NCI-H1048 (cell line): ENCODE measurements at regions not wholly inside any gene's neighbourhood (a gene's known extent, or its start where the extent isn't known, plus 50 kb on each side); places are given as distances from the start of the nearest gene placed in this dataset.
"Not testable (repeated sequence)": the region's sequence is repeated elsewhere in the genome, so short reads cannot be mapped to it uniquely, and the experiment has no call there.

Experiments used
- DNase-seq: peaks from one replicate; lab custom pipeline; 2025; lab: John Stamatoyannopoulos, UW

DNA sequence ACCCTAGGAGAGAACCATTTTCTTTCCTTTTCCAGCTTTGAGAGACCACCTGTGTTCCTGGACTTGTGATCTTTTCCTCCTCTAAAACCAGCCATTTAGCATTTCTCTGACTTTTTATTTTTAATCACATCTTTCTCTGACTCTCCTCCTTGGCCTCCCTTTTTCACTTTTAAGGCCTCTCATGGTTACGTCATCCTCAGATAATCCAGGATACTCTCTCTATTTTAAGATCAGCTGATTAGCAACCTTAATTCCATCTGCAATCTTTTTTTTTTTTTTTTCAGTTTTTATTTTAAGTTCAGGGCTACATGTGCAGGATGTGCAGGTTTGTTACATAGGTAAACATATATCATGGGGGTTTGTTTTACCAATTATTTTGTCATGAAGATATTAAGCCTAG is 54.0 kb downstream of the RFPL4B start:
- DNase-seq: no peak

DNA sequence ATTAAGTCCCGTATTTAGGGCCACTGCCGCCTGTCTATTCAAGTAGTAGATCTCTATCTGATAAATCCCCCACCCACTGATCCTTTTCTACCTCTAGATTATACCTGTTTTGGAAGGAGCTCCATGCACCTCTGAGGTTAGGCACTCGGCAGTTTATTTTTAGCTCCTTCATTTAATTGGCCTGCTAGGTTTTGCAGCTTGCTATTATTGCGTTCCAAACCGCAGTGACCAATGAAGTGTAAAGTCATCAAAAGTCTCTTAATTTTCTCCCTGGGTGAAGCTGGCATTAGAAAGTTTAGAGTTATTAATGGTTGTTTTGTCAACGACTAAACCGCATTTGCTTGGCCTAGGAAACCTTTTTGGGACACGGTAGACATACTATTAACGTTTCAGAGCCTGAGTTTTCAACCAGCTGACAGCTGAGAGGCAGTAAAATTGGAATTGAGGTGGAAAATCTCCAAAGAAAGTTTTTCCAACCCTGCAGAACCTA is 60.0 kb downstream of the RFPL4B start:
- DNase-seq: no peak

DNA sequence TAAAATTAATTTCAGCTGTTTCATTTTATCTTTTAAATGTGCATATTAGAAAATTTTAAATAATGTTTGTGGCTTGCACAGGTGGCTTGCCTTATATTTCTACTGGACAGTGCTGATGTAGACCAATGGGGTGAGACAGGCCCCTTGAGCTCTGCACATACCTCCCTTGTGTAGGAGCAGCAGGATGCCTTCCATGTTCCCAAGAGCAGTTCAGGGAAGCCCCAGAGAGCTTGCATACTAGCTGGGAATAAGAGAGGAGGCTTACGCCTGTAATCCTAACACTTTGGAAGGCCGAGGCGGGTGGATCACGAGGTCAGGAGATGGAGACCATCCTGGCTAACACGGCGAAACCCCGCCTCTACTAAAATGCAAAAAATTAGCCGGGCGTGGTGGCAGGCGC is 61.4 kb downstream of the RFPL4B start:
- DNase-seq: no peak

DNA sequence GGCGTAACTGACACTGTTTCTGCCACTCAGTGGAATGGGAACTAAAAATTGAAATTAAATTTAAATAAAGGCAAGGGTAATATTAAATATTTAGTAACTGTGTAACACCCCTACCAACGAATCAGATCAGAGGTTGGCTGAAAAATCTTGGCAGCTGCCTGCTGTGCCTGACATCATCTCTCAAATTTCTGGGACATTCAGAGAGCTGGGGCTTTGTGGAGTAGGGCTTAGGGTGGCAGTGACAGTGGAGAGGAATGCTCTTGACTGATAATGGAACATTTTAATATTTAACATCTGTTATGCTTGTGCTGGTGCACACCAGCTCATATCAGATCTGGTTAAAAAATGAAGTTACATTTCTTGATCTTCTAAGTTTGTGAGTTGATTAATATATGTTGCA is 62.2 kb downstream of the RFPL4B start:
- DNase-seq: no peak

DNA sequence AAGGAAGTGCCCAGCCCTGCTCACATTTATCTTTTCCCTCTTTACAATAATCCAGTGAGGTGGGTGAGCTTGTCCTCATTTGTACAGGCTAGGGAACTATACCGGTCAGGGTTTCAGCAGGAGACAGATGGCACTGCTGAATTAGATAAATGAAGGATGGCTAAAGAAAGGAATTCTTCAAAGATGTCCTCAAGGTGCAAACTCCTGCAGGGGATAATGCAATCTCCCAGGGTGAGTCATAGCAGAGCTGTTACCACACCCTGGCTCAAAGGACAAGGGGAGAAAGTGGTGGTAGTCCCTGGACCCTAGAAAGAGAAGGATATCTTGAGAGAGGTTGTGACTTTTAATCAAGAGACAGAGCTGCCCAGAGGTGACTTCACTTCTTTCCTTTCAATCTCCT is 66.7 kb downstream of the RFPL4B start:
- DNase-seq: no peak

DNA sequence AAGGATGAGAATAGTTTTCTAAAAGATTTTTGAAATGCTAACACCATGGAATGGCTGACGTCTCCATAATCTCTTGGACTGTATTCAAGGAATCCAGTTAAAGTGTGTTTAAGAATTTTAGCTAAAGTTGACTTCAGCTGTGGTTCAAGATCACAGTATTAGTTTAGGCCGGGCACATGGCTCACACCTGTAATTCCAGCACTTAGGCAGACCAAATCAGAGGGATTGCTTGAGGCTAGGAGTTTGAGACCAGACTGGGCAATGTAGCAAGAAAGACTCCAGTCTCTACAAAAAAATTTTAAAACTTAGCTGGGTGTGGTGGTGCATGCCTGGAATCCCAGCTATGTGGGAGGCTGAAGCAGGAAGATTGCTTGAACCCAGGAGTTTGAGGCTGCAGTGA is 68.2 kb downstream of the RFPL4B start:
- DNase-seq: no peak

DNA sequence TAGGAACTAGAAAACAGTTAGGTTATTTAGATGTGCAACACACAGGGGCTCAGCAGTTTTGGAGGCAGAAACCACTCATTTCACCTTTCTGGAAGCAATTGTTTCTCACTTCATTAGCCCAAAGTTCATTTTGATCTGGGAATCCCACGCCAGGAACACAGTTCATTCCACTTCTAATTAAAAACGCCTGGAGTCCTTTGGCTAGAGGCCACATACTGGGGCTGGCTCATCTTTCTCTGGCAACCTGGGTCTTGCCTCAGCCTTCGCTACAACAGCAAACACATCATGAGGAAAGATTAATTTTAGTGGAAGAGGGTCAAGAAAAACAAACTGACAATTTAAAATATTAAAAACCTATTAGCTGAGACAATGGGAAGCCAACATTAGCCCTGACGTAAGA is 69.7 kb downstream of the RFPL4B start:
- DNase-seq: no peak

DNA sequence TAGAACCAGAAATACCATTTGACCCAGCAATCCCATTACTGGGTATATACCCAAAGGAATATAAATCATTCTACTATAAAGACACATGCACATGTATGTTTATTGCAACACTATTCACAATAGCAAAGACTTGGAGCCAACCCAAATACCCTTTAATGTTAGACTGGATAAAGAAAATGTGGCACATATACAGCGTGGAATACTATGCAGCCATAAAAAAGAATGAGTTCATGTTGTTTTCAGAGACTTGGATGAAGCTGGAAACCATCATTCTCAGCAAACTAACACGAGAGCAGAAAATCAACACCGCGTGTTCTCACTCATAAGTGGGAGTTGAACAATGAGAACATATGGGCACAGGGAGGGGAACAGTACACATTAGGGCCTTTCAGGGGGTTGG is 79.9 kb downstream of the RFPL4B start:
- not testable (repeated sequence) for DNase-seq

DNA sequence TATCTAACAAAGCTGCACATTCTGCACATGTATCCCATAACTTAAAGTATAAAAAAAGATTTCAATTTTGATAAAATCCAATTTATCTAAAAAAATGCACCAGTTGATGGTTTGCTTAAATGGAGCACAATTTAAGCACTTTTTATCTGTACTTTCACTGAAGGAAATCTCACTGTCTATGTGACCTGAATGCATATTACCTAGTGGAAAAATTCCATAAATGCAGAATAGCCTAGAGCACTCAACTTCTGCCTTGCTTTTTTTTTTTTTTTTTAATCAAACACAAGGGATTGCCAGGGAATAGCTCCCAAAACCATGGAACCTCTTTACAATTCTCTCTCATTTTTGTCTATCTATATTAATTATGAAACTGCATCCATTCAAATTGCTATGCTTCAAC is 80.4 kb downstream of the RFPL4B start:
- no peak for DNase-seq

DNA sequence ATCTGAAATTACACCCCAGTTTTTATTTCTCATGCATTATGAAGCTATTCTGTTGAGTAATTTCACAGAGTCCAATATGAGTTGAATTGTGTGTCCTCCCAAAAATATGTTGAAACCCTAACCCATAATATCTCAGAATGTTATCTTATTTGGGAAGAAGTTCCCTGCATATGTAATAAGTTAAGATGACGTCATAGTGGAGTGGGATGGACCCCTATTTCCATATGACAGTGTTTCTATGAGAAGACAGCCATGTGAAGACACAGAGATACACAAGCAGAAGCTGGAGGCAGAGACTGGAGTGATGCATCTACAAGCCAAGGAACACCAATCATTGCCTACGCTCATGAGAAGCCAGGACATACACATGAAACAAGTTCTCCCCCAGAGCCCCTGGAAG is 81.3 kb downstream of the RFPL4B start:
- DNase-seq: no peak

DNA sequence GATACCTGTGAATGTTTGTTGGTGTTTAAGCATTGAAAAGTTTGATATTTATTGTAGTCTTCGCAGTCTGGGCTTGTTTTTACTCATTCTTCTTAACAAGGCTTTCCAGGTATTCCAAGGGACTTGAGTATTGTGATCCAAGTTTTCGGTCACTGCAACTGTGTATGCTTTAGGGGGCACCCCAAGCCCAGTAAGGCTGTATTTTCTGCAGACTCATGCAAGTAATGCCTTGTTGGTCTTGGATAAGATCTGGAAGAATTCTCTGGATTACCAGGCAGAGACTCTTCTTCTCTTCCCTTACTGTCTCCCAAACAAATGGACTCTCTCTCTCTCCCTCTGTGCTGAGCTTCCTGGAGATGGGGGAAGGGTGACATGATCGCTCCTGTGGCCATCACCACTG is 82.1 kb downstream of the RFPL4B start:
- no peak for DNase-seq

DNA sequence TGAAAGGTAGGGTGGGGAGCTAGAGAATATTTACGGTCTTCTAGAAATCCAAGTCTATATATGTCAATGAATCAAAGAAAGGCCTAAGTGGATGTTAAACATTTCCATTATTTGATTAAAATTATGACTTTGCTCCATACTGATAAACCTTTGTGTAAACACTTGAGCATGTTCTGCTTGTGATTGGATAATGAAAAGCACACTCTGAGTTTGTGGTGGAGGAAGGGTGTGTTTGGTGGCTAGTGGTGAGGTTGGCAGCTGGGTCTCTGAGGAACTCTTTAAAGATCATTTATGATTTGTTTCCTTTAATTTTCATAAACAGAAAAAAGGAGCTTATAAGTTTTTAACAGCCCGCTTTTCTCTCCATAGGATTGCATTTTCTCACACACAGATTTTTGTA is 84.7 kb downstream of the RFPL4B start:
- no peak for DNase-seq

DNA sequence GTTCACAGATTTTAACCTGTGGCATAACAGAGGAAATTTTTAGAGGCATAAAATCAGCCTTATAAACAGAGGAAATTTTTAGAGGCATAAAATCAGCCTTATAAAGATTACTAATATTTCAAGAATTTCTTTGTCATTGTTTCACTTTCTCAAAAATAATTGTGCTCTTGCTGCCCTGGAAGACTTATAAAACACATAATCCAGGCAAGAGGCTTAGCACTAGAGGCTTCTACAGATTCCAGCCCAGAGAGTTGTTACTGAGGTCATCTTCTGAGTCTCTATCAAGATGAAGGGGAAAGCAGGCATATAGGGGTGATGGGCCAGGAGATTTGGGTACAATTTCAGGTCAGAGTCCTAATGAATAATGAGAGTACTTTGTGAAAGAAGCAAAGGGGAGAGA is 85.7 kb downstream of the RFPL4B start:
- no peak for DNase-seq

DNA sequence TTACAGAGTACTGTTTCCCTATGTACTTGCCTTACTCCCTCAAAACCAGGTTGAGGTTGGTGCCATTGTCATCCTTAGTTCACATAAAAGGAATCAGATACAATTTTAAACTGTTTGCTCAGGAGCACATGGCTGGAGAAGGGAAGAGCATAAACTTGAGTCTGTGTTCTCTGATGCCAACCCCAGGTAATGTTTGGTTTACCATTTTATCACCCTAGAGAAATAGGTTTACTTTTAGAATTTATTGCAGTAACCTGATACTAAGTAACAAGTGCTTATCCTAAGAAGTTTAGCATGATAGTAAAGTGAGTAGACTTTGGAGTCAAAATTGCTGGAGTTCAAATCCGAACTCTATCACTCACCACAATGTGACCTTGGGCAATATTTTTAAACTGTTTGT is 86.3 kb downstream of the RFPL4B start:
- DNase-seq: no peak

DNA sequence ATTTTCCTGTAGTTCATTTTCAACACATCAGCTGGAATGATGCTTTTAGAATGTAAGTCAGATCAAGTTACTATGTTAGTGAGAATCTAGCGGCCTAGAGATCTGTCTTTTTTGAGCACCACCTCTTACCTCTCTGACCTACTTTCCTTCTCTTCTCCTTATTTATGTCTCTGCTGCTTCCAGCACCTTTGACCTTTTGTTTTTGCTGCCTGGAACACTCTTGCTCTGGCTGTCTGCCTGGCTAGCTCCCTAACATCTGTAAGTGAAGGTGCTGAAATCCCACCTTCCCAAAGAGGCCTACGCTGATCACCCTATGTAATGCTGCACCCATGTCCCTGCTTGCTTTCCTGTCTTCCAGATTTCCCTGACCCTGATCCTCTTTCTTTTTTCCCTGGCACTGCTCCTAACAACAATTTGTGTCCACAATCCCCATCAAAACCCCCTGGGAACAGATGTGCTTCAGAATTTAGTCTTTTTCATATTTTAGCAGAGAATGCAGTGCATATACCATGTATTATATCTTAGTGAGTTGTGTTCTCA is 87.8 kb downstream of the RFPL4B start:
- no peak for DNase-seq

DNA sequence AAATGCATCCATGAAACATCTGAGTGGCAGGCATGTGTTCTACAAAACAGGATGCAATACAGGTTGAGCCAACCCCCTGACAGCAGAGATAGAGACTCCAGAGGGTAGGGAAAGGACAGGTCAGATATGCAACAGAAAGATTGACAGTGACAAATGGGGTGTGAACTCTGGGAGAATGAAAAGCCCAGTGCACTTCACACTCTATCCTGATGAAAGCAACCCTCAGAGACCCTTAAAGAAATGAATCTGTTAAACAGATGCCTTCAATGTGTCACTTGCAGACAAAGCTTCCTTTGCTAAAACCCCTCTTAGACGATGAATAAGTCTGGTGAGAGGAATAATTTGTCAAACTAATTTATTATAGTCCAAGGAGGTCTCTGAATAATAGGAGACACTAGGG is 89.9 kb downstream of the RFPL4B start:
- DNase-seq: no peak

DNA sequence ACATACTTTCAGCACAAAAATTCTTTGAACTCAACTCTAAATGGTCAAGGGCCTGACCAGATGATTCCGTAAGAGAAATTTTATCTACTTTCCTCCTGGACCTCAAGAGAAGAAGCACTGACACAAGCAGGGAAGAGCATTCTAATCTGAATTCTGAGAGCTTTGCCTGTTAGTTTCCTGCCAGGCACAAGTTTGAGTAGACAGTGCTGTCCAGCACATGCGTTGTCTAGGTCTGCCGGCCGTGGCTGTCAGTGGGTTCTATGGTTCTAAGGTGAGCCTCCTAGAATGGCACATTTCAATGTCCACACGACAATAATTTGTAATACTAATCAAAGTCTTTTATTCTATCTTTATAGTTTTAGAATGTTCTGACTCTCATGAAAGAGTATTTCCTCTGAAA is 91.9 kb downstream of the RFPL4B start:
- DNase-seq: no peak

DNA sequence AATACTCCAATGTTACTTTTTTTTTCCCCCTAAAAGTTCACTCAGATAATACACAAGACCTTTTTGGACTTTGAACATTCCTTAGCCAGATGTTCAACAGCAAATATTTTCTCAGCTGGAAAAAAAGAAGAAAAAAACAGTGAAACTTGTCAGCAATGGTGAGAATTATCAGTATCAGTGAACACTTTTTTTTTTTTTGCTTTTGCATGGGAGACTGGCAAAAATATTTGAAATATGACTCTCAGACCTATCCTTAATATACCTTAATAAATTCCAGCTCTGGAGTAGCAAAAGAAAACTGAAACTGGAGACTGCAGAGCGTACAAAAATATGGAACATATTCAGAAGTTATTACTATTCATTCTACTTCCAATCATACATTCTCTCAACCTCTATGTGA is 92.3 kb downstream of the RFPL4B start:
- DNase-seq: no peak

DNA sequence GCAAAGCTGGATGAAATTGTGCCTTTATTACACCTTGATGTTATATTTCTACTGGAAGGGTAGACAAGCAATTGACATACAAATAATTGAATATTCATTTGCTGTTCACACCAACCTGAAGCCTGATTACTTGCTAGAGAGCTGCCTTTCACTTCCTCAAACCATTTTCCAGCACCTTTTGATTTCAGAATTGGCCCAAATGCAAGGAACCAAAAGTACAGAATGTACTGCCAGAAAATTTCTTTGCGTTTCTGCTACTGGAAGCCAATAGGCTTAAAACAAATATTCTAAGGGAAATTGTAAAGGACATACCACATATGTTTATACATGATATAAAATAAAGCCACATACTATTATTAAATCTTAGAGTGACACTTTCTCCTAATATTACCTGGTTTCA is 94.5 kb downstream of the RFPL4B start:
- no peak for DNase-seq

DNA sequence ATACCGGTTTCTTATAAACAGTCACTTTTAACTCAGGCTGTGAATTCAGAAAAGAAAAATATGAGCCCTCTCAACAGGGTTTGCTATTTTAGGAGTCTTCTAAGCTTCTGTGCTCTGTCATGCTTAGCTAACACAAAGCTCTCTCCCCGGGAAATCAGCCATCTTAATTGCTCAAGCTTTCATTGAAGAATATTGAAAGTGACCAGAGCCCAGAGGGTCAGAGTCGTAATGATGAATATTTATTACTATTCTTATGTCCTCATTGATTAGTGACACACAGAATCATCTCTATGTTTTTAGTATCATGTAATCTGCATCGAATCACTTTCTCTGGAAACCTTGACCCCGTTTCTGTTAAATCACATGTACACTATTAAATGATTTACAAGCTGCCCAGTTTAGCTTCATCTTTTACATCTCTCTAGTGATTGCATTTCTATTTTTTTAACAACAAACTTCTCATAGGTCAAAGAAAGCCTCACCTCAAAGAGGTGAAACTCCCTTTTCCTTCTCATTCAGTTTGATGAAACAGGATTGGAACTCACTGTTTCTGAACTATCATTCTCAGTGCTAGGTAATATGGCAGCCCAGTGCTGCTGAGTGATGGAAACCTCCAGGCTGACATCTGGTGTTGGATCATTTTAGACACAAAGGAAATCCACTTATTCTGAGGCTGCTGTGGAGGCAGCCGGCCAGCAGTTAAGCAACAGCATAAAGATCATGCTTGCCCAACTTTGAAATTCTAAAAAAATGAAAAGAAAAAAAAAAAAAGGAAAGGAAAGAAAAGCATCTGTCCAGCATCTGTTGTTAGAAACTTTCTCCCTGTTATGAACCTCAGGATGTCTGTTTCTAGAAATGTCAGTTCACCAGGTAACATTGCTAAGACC is 96.3 kb downstream of the RFPL4B start:
- no peak for DNase-seq

DNA sequence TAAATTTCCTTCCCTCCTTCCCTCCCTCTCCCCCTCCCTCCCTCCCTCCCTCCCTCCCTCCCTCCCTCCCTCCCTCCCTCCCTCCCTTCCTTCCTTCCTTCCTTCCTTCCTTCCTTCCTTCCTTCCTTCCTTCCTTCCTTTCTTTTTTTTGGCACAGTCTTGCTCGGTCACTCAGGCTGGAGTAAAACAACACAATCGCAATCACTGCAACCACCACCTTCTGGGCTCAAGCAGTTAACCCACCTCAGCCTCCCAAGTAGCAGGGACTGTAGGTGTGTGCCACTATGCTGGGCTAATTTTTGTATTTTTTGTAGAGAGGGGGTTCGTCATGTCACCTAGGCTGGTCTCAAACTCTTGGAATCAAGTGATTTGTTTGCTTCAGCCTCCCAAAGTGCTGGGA is 101.7 kb downstream of the RFPL4B start:
- DNase-seq: not testable (repeated sequence)

DNA sequence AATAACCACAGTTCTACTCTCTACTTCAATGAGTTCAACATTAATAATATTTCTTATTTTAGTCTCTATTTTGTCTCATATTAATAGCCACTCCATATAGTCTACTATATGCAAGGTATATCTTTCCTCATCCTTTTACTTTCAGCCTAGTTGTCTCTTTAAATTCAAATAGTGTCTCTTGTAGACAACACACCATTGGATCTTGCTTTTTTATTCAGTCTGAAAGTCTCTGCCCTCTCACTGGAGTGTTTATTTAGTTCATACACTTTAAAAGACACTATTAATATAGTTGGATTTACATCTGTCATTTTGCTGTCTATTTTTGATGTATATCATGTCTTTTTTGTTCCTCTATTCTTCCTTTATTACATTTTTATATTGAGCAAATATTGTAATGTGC is 103.5 kb downstream of the RFPL4B start:
- DNase-seq: no peak

DNA sequence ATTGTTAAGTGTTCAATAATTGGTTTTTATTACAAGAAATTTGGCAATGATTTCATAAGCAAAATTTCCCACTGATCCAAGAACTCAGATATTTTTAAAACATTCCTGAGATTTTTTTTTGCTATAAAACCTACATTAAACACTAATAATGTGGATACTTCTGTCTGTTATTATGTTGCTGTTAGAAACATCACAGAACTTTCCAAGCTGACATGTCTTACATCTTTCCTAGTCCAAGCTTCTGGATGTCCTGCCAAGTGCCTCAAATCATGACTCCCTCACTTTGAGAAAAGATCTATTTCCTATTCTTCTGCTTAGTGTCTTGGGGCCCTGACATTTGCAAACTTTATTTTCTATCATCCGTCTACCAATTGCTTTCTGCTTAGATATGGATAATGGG is 110.8 kb downstream of the RFPL4B start:
- DNase-seq: no peak

DNA sequence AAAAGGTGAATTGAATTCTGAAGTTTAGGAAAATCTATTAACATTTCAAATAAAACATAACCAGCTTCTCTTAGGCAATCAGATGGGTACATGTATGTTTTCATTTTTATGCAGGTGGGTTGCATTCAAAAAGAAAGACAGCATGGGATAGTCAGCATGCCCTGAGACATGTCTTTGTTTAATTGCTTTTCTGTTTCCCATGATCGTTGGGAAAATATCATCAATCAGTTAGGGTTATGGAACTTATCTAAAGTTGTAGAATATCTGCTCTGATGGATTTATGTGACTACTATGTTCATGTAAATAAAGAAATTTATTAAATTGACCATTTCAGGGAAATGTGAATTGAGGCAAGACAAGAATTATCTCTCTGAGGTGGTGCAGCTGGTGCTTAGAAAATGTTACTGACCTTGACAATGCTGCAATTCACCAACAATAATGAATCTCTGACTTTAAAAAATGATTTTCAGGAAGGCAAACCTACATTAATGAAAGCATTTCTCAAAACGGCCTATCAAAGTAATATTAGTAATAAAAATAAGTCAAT is 112.7 kb downstream of the RFPL4B start:
- no peak for DNase-seq
